GM10266 (cell line): ENCODE measurements at regions not wholly inside any gene's neighbourhood (a gene's known extent, or its start where the extent isn't known, plus 50 kb on each side); places are given as distances from the start of the nearest gene placed in this dataset.

ENCODE experiments used
- DNase-seq: peaks from one replicate; pipeline ENCODE4 v3.0.0; 2012; ENCODE audit errors: extremely low spot score
- CTCF ChIP-seq: IDR thresholded peaks from 2 replicates; pipeline ENCODE4 v1.5.1; 2012; ENCODE audit warnings: mild to moderate bottlenecking, low read depth; ENCODE audit not compliant: control insufficient read depth, insufficient read depth; ENCODE audit errors: missing control alignments

- DNase-seq = no peak
- no peak for TF ChIP-seq CTCF
These were observed 207.7 kb downstream of the TBX18 start for GRCh38 chr6:84556541-84557335.

- no peak for DNase-seq
- TF ChIP-seq CTCF = no peak
These were observed 209.7 kb downstream of the TBX18 start for GRCh38 chr6:84554706-84555105.

GRCh38 chr6:84554074-84554473 lies 210.3 kb downstream of the TBX18 start:
- no peak for TF ChIP-seq CTCF
- no peak for DNase-seq

GRCh38 chr6:84553527-84553926 lies 210.9 kb downstream of the TBX18 start:
- TF ChIP-seq CTCF = no peak
- DNase-seq = no peak

GRCh38 chr6:84551797-84552196 lies 212.6 kb downstream of the TBX18 start:
- no peak for TF ChIP-seq CTCF

GRCh38 chr6:84549917-84550316 lies 214.5 kb downstream of the TBX18 start:
- no peak for TF ChIP-seq CTCF
- DNase-seq = no peak

More at GRCh38 chr6:84551797-84552196, 212.6 kb downstream of the TBX18 start:
- DNase-seq = no peak

- TF ChIP-seq CTCF = no peak
- DNase-seq = no peak
These were observed 217.0 kb downstream of the TBX18 start for GRCh38 chr6:84547341-84547801.
